ENCODE measurements at regions not wholly inside any gene's neighbourhood (a gene's known extent, or its start where the extent isn't known, plus 50 kb on each side); places are given as distances from the start of the nearest gene placed in this dataset.

DNA sequence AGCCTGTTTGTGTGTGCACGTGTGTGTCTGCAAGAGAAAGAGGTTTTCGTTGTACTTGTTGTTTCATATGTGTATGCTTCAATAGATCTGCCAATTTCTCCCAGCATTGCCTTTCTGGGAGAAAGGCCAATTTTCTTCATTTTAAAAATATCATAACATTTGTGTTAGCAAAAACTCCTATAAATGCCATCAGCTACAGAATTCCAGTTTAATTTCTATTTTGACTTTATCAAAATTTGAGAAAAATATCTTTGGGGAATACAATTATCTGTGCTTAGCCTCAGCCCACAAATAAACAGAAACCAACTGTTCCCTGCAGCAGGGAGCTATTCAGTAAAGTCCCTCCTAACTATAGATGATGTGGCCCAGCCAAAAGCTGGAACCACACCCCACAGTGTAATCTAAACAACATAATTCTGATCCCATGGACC is 68.3 kb upstream of the MGMT start:
- DNase-seq: no peak

DNA sequence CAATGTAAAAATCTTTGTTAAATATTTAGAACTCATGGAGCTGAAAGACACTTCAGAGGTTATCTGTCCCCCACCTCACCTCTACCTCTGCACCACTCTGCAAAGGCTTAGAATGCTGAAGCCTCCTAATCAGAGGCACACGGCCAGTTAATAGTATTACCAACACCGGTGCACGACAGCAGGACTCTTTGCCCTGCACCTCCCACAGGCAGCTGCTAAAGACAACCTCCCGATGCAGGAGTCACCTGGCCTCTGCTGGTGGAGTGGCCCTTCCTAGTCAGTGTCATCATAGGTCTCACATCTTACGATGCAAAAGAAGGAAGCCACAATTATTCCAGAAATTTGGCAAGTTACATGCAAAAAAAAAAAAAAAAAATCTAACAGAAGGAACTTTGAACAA is 66.6 kb upstream of the MGMT start:
- no peak for DNase-seq

DNA sequence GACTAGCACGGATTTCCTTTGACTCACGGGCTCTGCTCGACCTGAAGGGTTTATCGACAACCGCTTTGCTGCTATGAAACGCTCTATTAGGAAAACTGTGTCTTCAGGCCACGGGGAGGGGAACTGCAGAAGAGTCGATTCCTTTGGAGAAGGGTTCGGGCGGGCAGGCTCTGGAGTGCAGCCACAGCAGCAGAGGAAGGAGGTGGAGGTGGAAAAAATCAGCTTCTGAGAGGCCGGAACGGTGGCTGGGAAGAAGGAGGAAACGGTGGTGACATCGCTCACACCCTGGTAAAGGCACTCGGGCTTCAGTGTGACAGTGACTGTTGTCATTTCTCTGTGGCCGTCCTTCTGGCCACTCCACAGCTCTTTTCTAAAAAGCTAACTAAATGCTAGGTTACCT is 64.6 kb upstream of the MGMT start:
- no peak for DNase-seq

DNA sequence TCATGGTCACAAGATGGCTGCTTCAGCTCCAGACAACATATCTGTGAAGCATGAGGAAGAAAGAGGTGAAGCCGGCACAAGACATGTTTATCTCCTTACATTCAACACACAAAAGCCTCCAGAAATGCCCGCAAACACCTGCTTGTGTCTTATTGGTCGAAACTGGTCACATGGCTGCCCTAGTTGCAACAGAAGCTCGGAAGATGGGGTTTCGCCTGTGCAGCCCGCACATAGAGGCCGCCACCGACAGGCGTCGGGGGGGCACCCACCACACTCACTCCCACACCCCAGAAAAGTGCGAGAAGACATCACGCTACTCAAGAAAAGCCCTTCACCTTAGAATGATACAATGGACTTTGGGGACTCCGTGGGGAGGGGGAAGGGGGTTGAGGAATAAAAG is 63.0 kb upstream of the MGMT start:
- DNase-seq: no peak

DNA sequence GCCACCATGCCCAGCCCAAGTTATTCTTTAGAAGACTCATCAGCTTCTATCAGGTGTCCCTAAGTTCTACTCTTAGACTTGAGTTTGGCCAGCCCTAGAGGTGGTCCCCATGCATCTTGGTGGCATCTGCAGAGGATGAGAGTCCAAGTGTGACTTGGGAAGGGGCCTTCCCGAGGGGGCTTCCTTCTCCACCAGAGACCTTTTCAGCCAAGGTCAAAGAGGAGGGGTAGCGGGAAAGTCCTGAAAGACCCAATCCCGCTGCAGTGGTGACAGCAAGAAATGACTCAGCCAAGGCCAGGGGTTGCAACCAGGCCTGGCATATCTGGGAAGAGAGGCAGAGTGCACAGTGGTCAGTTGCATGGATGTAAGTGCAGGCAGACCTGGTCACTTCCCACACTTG is 61.7 kb upstream of the MGMT start:
- no peak for DNase-seq

DNA sequence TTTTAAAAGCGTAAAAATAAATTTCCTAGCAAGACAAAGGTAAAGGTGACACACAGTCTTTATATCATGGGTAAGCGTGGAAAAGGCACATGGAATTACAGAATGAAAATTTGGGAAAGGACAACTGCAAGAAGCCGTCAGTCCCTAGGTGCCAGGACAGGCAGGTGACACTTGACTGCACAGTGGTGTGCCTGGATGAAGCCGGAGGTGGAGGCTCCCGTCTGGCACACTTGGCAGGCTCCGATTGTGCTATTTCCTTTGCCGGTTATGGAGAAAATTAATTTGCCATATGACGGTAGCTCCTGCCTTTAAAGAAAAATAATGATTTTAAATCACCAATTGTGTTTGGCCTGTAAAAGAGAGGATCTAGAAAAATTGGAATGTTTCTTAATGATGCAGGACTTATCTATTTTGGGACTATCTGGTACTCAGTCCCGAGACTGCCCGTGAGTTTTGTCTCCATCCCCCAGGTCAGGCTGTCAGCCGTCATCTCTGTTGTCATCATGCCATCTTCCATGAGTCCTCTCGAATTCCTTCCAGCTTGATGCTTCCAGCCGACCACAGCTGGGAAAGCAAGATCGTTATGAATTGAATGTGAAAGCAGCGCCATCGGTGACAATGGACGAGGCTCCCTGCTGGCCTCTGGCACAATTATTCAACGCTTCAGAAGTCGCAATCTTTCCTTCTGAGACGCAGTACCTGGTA is 56.2 kb upstream of the MGMT start:
- DNase-seq: no peak

DNA sequence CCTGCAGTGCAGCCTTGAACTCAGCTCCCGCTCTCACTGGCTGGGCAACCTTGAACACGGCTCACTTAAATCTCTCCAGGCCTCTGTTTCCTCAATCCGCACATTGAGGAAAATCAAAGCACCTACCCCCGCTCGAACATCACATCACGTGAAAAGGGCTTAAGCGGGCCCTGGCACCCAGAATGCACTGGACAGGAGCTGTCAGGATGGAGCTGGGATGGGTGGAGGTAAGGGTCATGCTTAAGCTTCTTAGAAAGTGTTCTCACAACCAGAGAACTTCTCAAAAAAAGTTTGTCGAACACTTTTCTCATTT is 55.7 kb upstream of the MGMT start:
- no peak for DNase-seq

DNA sequence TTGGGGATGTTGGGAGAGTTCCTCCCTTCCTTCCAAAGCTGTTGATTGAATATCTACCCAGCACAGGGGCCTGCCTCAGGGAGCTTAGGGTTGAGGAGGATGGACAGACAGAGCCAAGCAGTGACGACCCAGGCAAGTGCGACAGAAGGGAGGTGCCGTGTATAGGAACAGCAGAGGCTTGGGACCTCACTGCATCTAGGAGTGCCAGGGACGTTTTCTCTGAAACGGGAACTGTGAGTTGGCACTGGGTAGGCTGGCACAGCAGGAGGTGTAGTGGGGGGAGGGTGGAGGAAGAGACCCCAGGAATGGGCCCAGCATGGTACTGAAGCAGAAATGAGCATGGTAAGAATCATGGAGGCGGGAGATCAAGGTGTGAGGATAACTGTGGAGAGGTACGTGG is 55.3 kb upstream of the MGMT start:
- DNase-seq: no peak

DNA sequence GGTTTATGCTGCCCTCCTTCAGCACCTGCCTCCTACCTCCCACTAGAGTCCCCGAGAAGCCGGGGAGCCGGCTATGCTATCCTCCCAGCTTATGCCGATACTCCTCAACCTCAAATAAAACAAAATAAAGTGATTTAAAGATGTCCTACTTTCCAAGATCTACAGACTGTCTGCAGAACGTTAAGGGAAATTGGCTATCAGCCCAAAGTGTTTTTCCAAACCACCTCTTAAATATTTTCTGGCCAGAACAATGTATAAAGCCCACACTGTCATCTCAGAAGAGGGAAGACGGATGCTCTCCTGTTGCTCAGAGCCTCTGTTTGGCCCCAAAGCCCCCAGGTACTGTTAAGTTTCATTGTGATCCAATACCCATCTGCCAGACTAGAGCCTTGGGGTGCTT is 54.0 kb upstream of the MGMT start:
- DNase-seq: no peak

DNA sequence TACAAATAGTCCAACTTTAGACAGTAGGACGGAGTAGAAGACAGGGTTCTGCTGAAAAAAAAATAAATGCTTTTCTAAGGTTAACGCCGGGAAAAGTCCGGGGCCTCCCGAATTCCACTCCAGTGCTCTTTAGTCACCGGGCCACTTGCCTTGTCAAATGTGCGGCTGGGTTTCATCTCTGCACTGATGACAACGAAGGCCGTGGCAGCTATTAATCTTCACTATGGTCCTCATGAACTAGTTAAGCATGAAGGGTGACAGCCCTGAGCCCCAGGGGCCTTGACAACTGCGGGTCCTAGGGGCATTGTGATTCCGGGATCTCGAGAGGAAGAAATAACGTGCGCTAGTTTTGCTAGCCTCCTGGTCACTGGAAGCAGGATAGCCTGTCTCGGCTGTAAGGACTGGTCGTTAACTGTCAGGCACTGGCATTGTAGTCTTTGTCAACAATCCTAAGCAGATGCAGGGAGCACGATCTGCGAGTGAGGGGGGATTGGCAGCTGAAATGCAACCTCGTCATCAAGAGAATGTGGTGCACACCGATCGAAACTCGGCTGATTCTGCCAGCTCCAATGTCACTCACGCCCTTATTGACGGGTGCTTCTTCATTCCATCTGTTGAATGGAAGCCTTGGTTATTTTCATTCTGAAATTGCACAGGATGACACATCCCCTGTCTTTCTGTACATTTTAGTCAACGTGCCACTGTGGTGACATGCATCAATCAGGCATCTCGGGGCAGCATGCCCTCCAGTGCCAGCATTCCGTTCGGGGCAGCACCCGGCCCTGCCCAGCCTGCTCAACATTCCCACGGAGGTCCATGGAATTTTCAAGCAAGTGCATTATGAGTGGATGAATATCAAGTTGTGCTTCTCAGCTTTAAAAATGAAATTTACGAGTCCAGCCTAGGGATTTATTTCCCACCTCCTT is 51.6 kb upstream of the MGMT start:
- no peak for DNase-seq

DNA sequence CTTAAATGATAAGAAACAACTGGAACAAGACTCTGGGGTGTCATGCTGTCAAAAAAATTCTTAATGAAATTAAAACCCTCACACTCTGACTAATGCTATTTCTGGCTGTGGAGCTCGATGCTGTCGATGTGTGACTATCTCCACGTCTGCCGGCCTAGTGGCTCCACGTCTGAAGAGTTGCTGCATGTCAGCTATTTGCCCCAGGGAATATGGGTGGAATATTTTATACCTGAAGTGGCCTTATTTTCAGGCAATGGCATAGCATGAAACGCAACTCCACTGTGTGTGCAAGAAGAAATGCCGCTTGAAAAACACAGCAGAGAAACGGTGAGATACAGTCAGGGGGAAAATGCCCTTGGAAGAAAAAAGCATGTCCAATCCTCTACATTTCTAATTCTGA is 50.9 kb upstream of the MGMT start:
- no peak for DNase-seq

DNA sequence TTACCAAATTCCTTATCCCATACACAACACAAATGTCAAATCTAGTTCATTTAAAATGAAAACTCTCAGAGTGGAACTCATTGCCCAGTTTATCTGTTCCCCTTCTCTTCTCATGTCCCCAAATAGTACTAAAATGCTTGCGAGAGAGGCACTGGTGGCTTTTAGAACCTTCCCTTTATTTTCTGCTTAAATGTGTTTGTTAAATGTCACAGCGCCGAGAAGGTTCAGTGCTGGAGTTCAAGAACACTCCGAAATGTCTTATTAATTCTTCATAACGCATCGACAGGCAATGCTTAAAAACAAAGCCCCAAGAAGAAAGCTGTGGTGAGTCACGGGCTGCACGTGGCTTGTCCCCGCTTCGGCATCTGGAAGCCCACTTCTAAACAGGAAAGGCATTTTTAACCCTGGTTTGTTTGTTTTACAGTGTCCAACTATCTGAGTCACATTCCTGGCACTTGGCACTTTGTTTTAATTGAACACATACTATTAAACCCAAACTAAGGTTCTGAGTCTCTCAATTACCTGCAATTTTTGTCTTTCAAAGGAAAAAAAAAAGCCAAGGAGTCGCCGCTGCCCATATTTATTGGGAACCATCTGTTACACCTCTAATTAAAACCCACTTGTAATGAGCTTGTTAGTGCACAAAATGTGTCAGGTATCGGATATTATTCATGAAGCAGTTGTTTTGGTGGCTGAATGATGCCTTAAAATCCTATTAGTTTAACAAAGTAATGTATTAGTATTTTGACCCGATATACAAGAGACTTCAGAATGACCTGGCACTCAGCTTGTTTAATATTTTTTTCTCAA is 49.9 kb upstream of the MGMT start:
- peak; percentile 32 for DNase-seq
